GM12878 (cell line): ENCODE measurements at regions not wholly inside any gene's neighbourhood (a gene's known extent, or its start where the extent isn't known, plus 50 kb on each side); places are given as distances from the start of the nearest gene placed in this dataset.

Source experiments
- ATAC-seq: fragments of 200-7000 bp; cut with Tn5 transposase; 3 replicates; pipeline ENCODE4 v1.9.1; 2020; ENCODE audit warnings: mild to moderate bottlenecking, moderate library complexity
- BruUV-seq: library from RNA; stranded (reverse); fragments of 400-500 nt; replicated peaks from 2 replicates; lab custom pipeline; 2021; lab: Mats Ljungman, UMichigan
- CTCF ChIA-PET: fragments of 300-600 bp; sonication (Branson Sonifier 250); formaldehyde crosslinking; extraction: SDS; loops from one replicate; lab custom pipeline; 2021; ENCODE audit warnings: inconsistent platforms; lab: Yijun Ruan, JAX
- POLR2A ChIA-PET: fragments of 350-600 bp; formaldehyde crosslinking; extraction: SDS; loops from one replicate; lab custom pipeline; 2021; ENCODE audit warnings: inconsistent platforms; lab: Charles Lee
- RAD21 ChIA-PET: fragments of 300-600 bp; sonication (Branson Sonifier 250); formaldehyde crosslinking; loops from one replicate; lab custom pipeline; 2023; ENCODE audit warnings: antibody characterized with exemption; ENCODE audit not compliant: unreplicated experiment; lab: Charles Lee
- SMC1A ChIA-PET: fragments of 300-600 bp; sonication (Branson Sonifier 250); formaldehyde crosslinking; loops from one replicate; lab custom pipeline; 2023; ENCODE audit not compliant: unreplicated experiment, uncharacterized antibody; lab: Charles Lee
- DNase-seq: peaks from one replicate; pipeline ENCODE4 v3.0.0-alpha.2; 2011; ENCODE audit warnings: low read depth, low spot score
- FAIRE-seq: peaks from 3 replicates; lab custom pipeline; 2011; peaks lifted over from hg19 to GRCh38; lab: Jason Lieb, UNC
- H2AFZ ChIP-seq: 2 replicates; pipeline ENCODE4 v1.6.0; 2011; ENCODE audit warnings: low read depth, low read length, control low read depth; ENCODE audit not compliant: control insufficient read depth
- H3K27ac ChIP-seq: 2 replicates; pipeline ENCODE4 v1.5.1; 2011; ENCODE audit warnings: control low read depth; ENCODE audit not compliant: control insufficient read depth, insufficient read depth
- H3K27me3 ChIP-seq, 2 experiments: replicated peaks in 1 of 2; 2 replicates each; pipeline versions ENCODE4 v1.6.0 to v1.6.1; 2011; ENCODE audit warnings: low read length in 1 of 2; ENCODE audit not compliant: control insufficient read depth in 2 of 2, insufficient read depth in 2 of 2
- H3K36me3 ChIP-seq, 2 experiments: 2 replicates each; pipeline ENCODE4 v1.5.1; 2011; ENCODE audit warnings: low read length in 1 of 2; ENCODE audit not compliant: control insufficient read depth in 2 of 2, insufficient read depth in 2 of 2
- H3K4me1 ChIP-seq: 2 replicates; pipeline ENCODE4 v1.6.1; 2011; ENCODE audit warnings: mild to moderate bottlenecking, low read length, moderate library complexity, mixed read lengths; ENCODE audit not compliant: control insufficient read depth, insufficient read depth
- H3K4me2 ChIP-seq: 2 replicates; pipeline ENCODE4 v1.6.0; 2011; ENCODE audit warnings: control low read depth; ENCODE audit not compliant: control insufficient read depth, insufficient read depth
- H3K4me3 ChIP-seq: fragments of 200-600 bp; sonication (generic); 2 replicates; pipeline ENCODE4 v1.5.1; 2016
- H3K79me2 ChIP-seq: 2 replicates; pipeline ENCODE4 v1.6.0; 2011; ENCODE audit warnings: low read length; ENCODE audit not compliant: control insufficient read depth, insufficient read depth
- H3K9ac ChIP-seq: 2 replicates; pipeline ENCODE4 v1.8.0; 2011; ENCODE audit warnings: low read length, control low read depth, mixed read lengths; ENCODE audit not compliant: control insufficient read depth, insufficient read depth
- H3K9me3 ChIP-seq: replicated peaks from 3 replicates; pipeline ENCODE4 v1.5.1; 2011; ENCODE audit warnings: mild to moderate bottlenecking, low read length; ENCODE audit not compliant: control insufficient read depth, insufficient read depth
- H4K20me1 ChIP-seq: 2 replicates; pipeline ENCODE4 v1.6.0; 2011; ENCODE audit not compliant: control insufficient read depth, insufficient read depth
- CHD2 ChIP-seq: IDR thresholded peaks from 2 replicates; pipeline ENCODE4 v1.6.1; 2011; ENCODE audit warnings: low read depth, low read length, improper control_type of control experiment, borderline replicate concordance
- EP300 ChIP-seq, 2 experiments: fragments of 150-350 bp in 1 of 2; IDR thresholded peaks; 2 replicates each; pipeline ENCODE4 v1.6.1; 2011 to 2012; ENCODE audit warnings: low read depth in 2 of 2, low read length in 2 of 2, borderline replicate concordance in 1 of 2, improper control_type of control experiment in 1 of 2, inconsistent platforms in 1 of 2; ENCODE audit not compliant: control insufficient read depth in 1 of 2
- JUNB ChIP-seq: IDR thresholded peaks from 2 replicates; pipeline ENCODE4 v1.6.1; 2016; ENCODE audit warnings: antibody characterized with exemption, mild to moderate bottlenecking
- MEF2B ChIP-seq: fragments of 450-650 bp; IDR thresholded peaks from 2 replicates; pipeline ENCODE4 v1.6.1; 2018; ENCODE audit warnings: mild to moderate bottlenecking, moderate library complexity; ENCODE audit not compliant: partially characterized antibody, poor library complexity, severe bottlenecking
- RUNX3 ChIP-seq: IDR thresholded peaks from 2 replicates; pipeline ENCODE4 v1.6.1; 2012; ENCODE audit warnings: low read length, inconsistent platforms
- SP1 ChIP-seq: IDR thresholded peaks from one replicate; pipeline ENCODE4 v1.6.1; 2011; ENCODE audit warnings: low read depth, low read length
- SREBF1 ChIP-seq: IDR thresholded peaks from 2 replicates; pipeline ENCODE4 v1.6.1; 2012; ENCODE audit warnings: mild to moderate bottlenecking, low read length
- WGBS: methylation state at CpG from one replicate; pipeline ENCODE4 v1.1.6; 2016; ENCODE audit warnings: low lambda C conversion rate; ENCODE audit not compliant: insufficient replicate concordance, insufficient coverage; ENCODE audit errors: missing lambda C conversion rate; 5-methylcytosine and 5-hydroxymethylcytosine counted together
- in situ Hi-C: fragments of 300-500 bp; cut with MboI; formaldehyde crosslinking; loops from 9 replicates; pipeline ENCODE4 v1.14.3; 2018; ENCODE audit warnings: mixed read lengths
- intact Hi-C: fragments of 100-400 bp; cut with micrococcal nuclease; formaldehyde crosslinking; loops from one replicate; pipeline ENCODE4 v1.14.2; 2022; ENCODE audit not compliant: unreplicated experiment
- TF ChIP-seq, protein P1 (sequence below), 3 experiments: IDR thresholded peaks in 2 of 3; conservative IDR thresholded peaks in 1 of 3; 2 replicates each; pipeline ENCODE4 v1.5.1; 2011; ENCODE audit warnings: low read depth in 3 of 3, low read length in 3 of 3, mild to moderate bottlenecking in 3 of 3, control low read depth in 2 of 3, moderate library complexity in 2 of 3, inconsistent platforms in 1 of 3, mixed read lengths in 1 of 3; ENCODE audit not compliant: control insufficient read depth in 2 of 3, insufficient read depth in 1 of 3; ENCODE audit errors: extremely low read depth in 1 of 3

- ATAC-seq (no peak), FAIRE-seq (no peak), DNase-seq (no peak)
- Histone ChIP-seq H3K79me2 (no peaks in the 10 kb centered on the region), H3K36me3 (no peaks in the 10 kb centered on the region), H2AFZ (no peak overlapping the region), H3K9ac (no peak overlapping the region), H3K9me3 (no peaks in the 10 kb centered on the region), H3K4me2 (no peak overlapping the region), H3K4me1 (no peaks in the 10 kb centered on the region), H3K4me3 (no peak overlapping the region), H3K27ac (no peak overlapping the region), H4K20me1 (no peaks in the 10 kb centered on the region), H3K27me3 (no peaks in the 10 kb centered on the region; a peak in 1 of 4 replicates)
- BruUV-seq = no TSS peak
- 8% methylated on average over 1 of the region's 1 CpG for WGBS
- in situ Hi-C loops = no loop called here
- ChIA-PET CTCF (interaction anchor here (1.5 kb wide), 1 partner anchor 174 kb away, joined by 4 read pairs; no protein-coding TSS in a partner anchor), POLR2A (no interaction called here), SMC1A (no interaction called here), RAD21 (no interaction called here)
- intact Hi-C loops = no loop called here
- no peak for TF ChIP-seq RUNX3
- TF ChIP-seq SREBF1 = no peak
- TF ChIP-seq MEF2B = no peak
- TF ChIP-seq, protein P1, sequence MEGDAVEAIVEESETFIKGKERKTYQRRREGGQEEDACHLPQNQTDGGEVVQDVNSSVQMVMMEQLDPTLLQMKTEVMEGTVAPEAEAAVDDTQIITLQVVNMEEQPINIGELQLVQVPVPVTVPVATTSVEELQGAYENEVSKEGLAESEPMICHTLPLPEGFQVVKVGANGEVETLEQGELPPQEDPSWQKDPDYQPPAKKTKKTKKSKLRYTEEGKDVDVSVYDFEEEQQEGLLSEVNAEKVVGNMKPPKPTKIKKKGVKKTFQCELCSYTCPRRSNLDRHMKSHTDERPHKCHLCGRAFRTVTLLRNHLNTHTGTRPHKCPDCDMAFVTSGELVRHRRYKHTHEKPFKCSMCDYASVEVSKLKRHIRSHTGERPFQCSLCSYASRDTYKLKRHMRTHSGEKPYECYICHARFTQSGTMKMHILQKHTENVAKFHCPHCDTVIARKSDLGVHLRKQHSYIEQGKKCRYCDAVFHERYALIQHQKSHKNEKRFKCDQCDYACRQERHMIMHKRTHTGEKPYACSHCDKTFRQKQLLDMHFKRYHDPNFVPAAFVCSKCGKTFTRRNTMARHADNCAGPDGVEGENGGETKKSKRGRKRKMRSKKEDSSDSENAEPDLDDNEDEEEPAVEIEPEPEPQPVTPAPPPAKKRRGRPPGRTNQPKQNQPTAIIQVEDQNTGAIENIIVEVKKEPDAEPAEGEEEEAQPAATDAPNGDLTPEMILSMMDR (IDR thresholded peaks at IDR 0.05 in 2 of 3, conservative IDR thresholded peaks at IDR 0.05 in 1 of 3; ENCODE audit: control insufficient read depth in 2 of 3, extremely low read depth in 1 of 3, insufficient read depth in 1 of 3, low read depth in 3 of 3, low read length in 3 of 3) = no peak
- TF ChIP-seq CHD2 = no peak
- no peak for TF ChIP-seq EP300 (IDR thresholded peaks at IDR 0.05; ENCODE audit: borderline replicate concordance in 1 of 2, control insufficient read depth in 1 of 2, low read depth in 2 of 2, low read length in 2 of 2)
- no peak for TF ChIP-seq SP1
- TF ChIP-seq JUNB = no peak
Measured at GRCh38 chr14:23763394-23763793, 127.2 kb downstream of the DHRS2 start.
